DND-41 (cell line): ENCODE measurements at regions not wholly inside any gene's neighbourhood (a gene's known extent, or its start where the extent isn't known, plus 50 kb on each side); places are given as distances from the start of the nearest gene placed in this dataset.

Experiments
- ATAC-seq: fragments of 200-7000 bp; cut with Tn5 transposase; 3 replicates; pipeline ENCODE4 v1.9.1; 2021; ENCODE audit warnings: low read depth; ENCODE audit not compliant: insufficient read depth
- DNase-seq: peaks from one replicate; pipeline ENCODE4 v3.0.0-alpha.2; 2020
- H2AFZ ChIP-seq: 2 replicates; pipeline ENCODE4 v1.6.0; 2012; ENCODE audit warnings: low read depth, low read length
- H3K27ac ChIP-seq: 2 replicates; pipeline ENCODE4 v1.5.1; 2012; ENCODE audit warnings: low read length, inconsistent platforms
- H3K27me3 ChIP-seq: fragments of 200-600 bp; sonication (generic); 2 replicates; pipeline ENCODE4 v1.6.0; 2012; ENCODE audit warnings: low read length, mild to moderate bottlenecking, inconsistent platforms; ENCODE audit not compliant: insufficient read depth, poor library complexity
- H3K36me3 ChIP-seq: 2 replicates; pipeline ENCODE4 v1.5.1; 2012; ENCODE audit warnings: low read length, inconsistent platforms; ENCODE audit not compliant: insufficient read depth
- H3K4me1 ChIP-seq: 2 replicates; pipeline ENCODE4 v1.5.1; 2012; ENCODE audit warnings: mild to moderate bottlenecking, low read length; ENCODE audit not compliant: insufficient read depth
- H3K4me2 ChIP-seq: 2 replicates; pipeline ENCODE4 v1.6.0; 2012; ENCODE audit warnings: mild to moderate bottlenecking, moderate library complexity, low read length, inconsistent platforms; ENCODE audit not compliant: insufficient read depth
- H3K4me3 ChIP-seq, 2 experiments: fragments of 200-600 bp in 1 of 2; shearing (Covaris generic) in 1 of 2; 2 replicates each; pipeline ENCODE4 v1.5.1; 2012 to 2016; ENCODE audit warnings: inconsistent platforms in 2 of 2, low read length in 2 of 2, mild to moderate bottlenecking in 2 of 2, low read depth in 1 of 2, moderate library complexity in 1 of 2
- H3K79me2 ChIP-seq: 2 replicates; pipeline ENCODE4 v1.6.0; 2012; ENCODE audit warnings: low read length, inconsistent platforms; ENCODE audit not compliant: insufficient read depth
- H3K9ac ChIP-seq: 2 replicates; pipeline ENCODE4 v1.6.0; 2012; ENCODE audit warnings: low read depth, mild to moderate bottlenecking, inconsistent platforms, low read length, moderate library complexity
- H3K9me3 ChIP-seq: 2 replicates; pipeline ENCODE4 v1.5.1; 2012; ENCODE audit warnings: low read length, moderate library complexity, mild to moderate bottlenecking, inconsistent platforms; ENCODE audit not compliant: insufficient read depth, severe bottlenecking
- H4K20me1 ChIP-seq: 2 replicates; pipeline ENCODE4 v1.6.0; 2012; ENCODE audit warnings: low read length; ENCODE audit not compliant: insufficient read depth
- EZH2 ChIP-seq: IDR thresholded peaks from 3 replicates; pipeline ENCODE4 v1.6.1; 2012; ENCODE audit warnings: borderline replicate concordance, low read depth, mild to moderate bottlenecking, moderate library complexity, low read length, inconsistent platforms; ENCODE audit not compliant: severe bottlenecking
- TF ChIP-seq, protein P1 (sequence below): IDR thresholded peaks from 2 replicates; pipeline ENCODE4 v1.5.1; 2012; ENCODE audit warnings: borderline replicate concordance, low read length, moderate library complexity, mild to moderate bottlenecking; ENCODE audit not compliant: poor library complexity, severe bottlenecking; ENCODE audit errors: extremely low read depth

DNA sequence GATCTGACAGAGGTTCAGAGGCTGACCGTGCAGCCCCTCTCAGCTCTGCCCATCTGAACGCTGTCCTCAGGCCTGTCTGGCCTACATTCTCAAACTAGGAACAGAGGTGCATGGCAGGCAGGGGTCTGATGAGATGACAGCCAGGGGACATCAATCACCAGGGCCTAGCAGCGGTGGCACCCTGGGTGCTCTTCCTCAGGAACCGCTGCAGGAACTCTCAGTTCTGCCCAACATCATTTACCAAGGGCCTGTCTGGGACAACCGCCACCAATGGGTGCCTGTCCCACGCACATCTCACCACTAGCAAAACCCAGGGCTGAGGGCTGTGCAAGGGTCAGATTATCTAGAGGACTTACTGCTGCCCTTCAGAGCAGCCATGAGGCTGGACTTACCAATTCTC, 245.7 kb downstream of the TOMM20 start:
- H3K36me3 ChIP-seq: no peaks in the 10 kb centered on the region
- H3K27me3 ChIP-seq: no peaks in the 10 kb centered on the region
- no peak overlapping the region for H3K4me3 ChIP-seq
- DNase-seq (no peak), ATAC-seq (no peak)
- no peaks in the 10 kb centered on the region for H3K79me2 ChIP-seq
- no peaks in the 10 kb centered on the region for H4K20me1 ChIP-seq
- H3K9ac ChIP-seq: no peak overlapping the region
- no peaks in the 10 kb centered on the region for H3K4me1 ChIP-seq
- H3K9me3 ChIP-seq: no peaks in the 10 kb centered on the region
- H3K4me2 ChIP-seq: no peak overlapping the region
- no peak overlapping the region for H2AFZ ChIP-seq
- TF ChIP-seq EZH2: no peak
- TF ChIP-seq, protein P1, sequence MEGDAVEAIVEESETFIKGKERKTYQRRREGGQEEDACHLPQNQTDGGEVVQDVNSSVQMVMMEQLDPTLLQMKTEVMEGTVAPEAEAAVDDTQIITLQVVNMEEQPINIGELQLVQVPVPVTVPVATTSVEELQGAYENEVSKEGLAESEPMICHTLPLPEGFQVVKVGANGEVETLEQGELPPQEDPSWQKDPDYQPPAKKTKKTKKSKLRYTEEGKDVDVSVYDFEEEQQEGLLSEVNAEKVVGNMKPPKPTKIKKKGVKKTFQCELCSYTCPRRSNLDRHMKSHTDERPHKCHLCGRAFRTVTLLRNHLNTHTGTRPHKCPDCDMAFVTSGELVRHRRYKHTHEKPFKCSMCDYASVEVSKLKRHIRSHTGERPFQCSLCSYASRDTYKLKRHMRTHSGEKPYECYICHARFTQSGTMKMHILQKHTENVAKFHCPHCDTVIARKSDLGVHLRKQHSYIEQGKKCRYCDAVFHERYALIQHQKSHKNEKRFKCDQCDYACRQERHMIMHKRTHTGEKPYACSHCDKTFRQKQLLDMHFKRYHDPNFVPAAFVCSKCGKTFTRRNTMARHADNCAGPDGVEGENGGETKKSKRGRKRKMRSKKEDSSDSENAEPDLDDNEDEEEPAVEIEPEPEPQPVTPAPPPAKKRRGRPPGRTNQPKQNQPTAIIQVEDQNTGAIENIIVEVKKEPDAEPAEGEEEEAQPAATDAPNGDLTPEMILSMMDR: no peak
- H3K27ac ChIP-seq: no peak overlapping the region

DNA sequence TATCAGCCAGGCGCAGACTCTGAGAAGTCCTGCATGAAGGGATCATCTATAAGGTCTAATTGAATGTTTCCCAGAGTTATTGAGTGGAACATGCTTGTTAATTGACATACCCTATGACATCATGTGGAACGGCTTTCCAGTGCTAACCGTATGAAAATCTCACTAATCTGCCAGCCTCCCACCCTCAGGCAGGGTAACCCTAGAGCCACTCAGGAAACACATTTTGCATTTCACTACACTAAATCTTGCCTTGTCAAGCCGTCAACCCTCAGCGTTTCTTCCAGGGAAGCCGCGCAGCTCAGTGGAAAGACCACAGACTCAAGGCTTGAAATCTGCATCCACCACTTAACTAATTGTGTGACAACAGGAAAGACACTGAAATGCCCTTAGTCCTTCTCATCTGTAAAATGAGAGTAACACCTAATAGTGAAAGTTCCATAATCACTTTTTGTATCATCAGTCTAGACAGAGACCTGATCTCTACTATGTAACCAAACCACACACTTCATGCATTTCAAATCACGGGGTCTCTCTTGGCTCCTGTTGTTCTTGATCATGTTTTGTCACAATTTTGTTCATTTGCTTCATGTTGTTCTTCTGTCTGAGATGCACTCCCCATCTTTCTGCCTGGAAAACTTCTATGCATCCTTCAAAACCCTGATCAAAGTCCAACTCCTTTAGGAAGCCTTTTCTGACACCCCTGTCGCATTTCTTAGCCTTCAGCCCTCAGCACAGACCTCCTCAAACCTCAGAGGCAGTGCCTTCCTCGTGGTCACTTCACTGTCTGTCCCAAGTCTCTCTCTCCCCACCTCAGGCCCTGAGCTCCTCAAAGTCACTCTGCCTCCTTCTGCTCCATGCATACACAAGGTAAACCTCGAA, 246.5 kb downstream of the TOMM20 start:
- Histone ChIP-seq H3K36me3 (no peaks in the 10 kb centered on the region), H3K27me3 (no peaks in the 10 kb centered on the region), H3K27ac (no peak overlapping the region), H3K4me1 (no peaks in the 10 kb centered on the region), H3K79me2 (no peaks in the 10 kb centered on the region), H3K9me3 (no peaks in the 10 kb centered on the region), H3K4me3 (no peak overlapping the region), H2AFZ (no peak overlapping the region), H4K20me1 (no peaks in the 10 kb centered on the region), H3K9ac (no peak overlapping the region), H3K4me2 (no peak overlapping the region)
- DNase-seq (no peak), ATAC-seq (no peak)
- TF ChIP-seq, protein P1: no peak
- TF ChIP-seq EZH2: no peak

DNA sequence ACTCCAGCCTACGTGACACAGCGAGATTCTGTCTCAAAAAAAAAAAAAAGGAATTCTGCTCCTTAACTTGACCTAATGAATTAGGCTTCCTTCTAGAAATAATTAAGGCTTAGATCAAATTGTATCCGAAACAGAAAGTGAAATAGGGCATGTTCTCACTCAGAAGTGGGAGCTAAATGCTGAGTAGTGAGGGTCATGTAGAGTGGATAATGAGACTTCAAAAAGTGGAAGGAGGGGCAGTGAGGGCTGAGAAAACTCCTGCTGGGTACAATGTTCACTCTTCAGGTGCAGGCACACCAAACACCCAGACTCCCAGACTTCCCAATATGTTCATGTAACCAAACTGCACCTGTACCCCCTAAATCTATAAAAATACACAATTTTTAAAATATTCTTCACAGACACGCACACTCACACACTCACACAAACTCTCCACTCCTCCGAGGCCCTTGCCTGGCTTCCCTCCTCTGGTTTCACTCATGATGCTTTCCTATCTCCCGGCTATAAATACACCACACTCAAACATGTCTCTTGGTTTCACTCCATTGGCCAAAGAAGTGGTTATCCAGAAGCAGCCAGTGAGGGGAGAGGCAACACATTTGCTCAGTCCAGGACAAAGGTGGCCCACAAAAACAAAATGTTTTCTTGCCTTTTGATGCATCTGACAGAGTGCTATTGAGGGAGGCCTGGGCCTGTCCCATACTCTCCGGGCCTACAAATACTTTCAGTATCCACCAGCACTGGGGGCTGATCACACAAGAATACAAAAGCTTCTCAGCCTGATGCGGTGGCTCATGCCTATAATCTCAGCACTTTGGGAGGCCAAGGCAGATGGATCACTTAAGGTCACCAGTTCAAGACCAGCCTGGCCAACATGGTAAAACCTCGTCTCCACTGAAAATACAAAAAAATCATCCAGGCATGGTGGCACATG, 249.2 kb downstream of the TOMM20 start:
- Histone ChIP-seq H3K27me3 (no peaks in the 10 kb centered on the region), H4K20me1 (no peaks in the 10 kb centered on the region), H3K9me3 (no peaks in the 10 kb centered on the region), H3K4me2 (no peak overlapping the region), H3K4me3 (no peak overlapping the region), H3K79me2 (no peaks in the 10 kb centered on the region), H3K36me3 (no peaks in the 10 kb centered on the region), H3K27ac (no peak overlapping the region), H3K4me1 (no peaks in the 10 kb centered on the region), H2AFZ (no peak overlapping the region), H3K9ac (no peak overlapping the region)
- 0 out of 3 replicates have a peak, but pooled peaks have one; percentile 21 for ATAC-seq
- no peak for DNase-seq
- TF ChIP-seq, protein P1: no peak
- TF ChIP-seq EZH2: no peak
